ENCODE measurements at regions not wholly inside any gene's neighbourhood (a gene's known extent, or its start where the extent isn't known, plus 50 kb on each side); places are given as distances from the start of the nearest gene placed in this dataset.

- TF ChIP-seq CTCF (IDR thresholded peaks at IDR 0.05) = no peak
- TF ChIP-seq EZH2phosphoT487 (IDR thresholded peaks at IDR 0.05) = no peak
- TF ChIP-seq EZH2 (IDR thresholded peaks at IDR 0.05) = no peak
Measured at GRCh38 chr9:19597176-19597575, 188.4 kb downstream of the ACER2 start.
